ENCODE measurements at regions not wholly inside any gene's neighbourhood (a gene's known extent, or its start where the extent isn't known, plus 50 kb on each side); places are given as distances from the start of the nearest gene placed in this dataset.

DNA sequence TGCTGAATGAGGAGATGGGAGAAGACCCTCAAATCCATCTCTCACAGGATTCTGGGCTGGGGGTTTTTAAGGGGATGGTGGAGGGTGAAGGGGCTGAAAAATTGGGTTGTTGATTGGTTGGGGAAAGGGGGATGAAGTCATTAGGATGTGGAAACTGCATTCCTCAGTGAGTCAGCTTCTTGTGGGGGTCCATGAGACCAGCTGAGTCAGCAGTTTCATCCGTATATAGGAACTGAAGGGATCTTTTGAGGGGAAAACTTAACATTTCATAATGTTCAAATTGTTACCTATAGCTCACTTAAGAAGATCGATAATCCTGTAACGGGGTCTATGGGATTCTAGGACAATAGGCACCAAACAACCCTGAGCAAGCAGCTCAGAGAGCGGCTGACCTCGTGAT, 213.4 kb downstream of the CBLN1 start:
- no peak for DNase-seq

DNA sequence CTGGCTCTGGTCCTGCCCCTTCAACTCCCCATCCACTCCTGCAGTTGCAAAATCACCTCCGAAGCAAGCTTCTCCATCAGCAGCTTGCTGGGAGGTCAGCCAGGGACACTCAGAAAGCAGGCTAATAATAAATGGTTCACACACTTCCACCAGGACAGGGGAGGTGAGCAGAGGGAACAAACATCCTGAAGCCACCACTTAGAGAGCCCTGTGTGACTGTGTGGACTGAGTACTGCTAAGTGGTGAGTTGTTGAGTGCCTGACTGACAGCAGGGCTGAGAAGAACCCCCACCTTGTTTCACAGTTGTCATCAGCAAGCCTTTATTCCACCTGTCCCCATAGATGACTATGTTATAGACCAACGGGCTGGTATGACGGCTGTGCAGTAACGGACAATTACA, 213.9 kb downstream of the CBLN1 start:
- no peak for DNase-seq

- DNase-seq = no peak
Measured at GRCh38 chr16:49061137-49061714, 220.4 kb downstream of the CBLN1 start.

GRCh38 chr16:49060728-49061127, 220.9 kb downstream of the CBLN1 start:
- no peak for DNase-seq

- DNase-seq = no peak
Measured at GRCh38 chr16:49058382-49058781, 223.3 kb downstream of the CBLN1 start.

DNA sequence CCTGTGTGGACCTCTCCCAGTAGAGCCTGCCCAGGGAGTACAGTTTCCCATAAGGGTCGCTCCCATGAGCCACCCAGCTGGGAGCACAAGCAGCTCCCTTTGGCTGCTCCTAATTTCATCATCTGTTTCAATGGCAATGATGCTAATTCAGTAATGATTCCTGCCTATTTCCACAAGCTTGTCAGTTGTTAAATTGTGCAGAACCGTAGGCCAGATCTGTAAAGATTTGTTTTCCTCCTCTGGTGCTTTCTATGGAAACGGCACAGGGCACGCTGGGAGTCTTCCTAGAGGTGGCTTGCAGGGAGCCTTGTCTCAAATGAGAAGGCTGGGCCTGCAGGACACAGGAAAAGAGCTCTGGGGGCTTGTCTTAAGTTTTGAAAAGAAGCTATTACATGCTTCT, 223.7 kb downstream of the CBLN1 start:
- DNase-seq = no peak

DNA sequence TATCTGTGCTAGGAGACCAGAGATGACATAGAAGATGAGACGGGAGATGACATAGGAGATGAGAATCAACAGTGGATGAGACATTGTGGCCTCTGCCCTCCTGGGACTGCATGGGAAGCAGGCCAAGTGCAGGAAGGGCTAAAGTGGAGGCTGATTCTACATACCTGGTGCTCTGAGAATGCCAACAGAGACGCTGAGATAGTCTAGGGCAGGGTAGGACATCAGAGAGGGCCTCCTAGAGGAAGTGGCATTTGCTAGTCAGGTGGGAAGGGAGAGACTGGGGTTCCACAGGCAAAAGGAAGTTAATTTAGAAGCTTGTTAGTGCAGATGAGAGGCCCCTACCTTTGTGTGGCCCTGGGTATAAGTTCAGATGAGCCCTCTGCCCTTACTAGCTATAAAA, 224.2 kb downstream of the CBLN1 start:
- DNase-seq = no peak

GRCh38 chr16:49056546-49056945, 225.1 kb downstream of the CBLN1 start:
- DNase-seq = no peak

DNA sequence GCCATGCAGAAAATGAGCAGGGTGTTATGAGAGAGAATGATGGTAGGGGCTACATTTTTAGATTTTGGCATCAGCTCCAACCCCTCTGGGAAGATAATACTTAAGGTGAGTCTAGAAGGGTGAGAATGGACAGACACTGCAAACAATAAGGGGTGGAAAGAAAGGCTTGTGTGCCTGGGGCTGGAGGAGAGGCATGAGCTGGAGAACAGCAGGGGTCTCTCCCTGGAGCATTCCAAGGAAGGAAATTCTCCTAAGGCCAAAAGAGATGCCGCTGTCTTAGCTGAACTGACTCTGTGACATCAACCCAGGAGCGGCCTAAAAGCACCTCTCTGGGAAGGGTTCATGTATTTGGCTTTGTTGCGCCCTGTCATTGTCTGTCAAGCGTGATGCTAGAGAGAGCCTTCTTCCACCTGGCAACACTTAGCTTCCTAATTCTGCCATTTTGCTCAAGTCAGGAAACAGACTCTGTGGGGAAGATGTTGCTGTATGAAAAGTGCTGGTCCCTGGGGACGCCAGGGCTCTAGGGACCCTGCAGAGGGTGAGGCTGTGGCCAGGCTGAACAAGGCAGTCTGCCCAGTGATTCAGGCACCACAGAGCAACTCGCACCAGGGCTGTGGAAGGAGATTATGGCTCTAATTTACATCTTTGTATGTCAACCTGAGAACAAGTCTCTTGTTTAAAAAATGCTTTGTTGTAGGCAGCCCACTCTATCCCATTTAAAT, 225.7 kb downstream of the CBLN1 start:
- DNase-seq = no peak

- no peak for DNase-seq
Measured at GRCh38 chr16:49055291-49055690, 226.3 kb downstream of the CBLN1 start.

DNA sequence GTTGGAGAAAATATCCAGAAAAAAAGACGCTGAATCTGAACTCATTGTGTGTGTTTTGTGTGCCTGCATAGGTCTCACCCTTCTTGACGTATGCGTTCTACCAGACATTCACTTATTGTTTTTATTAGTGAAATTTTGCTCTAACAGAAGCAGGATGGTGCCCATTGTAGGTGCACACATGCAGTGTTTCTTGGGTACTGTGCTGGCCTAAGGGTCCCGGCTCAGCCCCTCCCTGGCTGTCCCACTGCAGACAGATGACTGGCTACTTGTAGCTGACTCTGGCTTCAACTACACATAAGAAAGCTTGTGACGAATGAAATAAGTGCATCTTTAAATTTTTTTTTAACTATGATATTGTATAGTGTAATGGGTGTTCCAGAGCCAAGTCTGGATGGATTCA, 227.0 kb downstream of the CBLN1 start:
- DNase-seq = no peak

- DNase-seq = no peak
Measured at GRCh38 chr16:49052846-49053245, 228.8 kb downstream of the CBLN1 start.

DNA sequence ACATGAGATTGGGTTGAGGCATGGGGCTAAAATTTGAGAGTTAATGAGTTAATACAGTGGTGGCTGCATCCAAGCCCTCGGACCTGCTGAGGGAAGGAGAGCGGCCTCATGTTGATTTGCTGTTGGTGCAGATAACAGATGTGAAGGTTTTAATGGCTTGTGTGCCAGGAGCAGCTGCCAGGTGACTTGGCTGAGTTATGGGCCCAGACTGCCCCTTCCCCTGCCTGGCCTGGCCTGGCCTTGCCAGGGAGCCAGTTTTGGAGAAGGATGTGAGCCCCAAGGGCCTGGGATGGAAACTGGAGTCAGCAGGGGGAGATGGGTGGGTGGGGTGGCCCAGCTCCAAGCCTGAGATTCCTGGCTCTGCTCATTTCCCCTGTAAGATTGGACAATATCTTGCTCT, 230.1 kb downstream of the CBLN1 start:
- no peak for DNase-seq

DNA sequence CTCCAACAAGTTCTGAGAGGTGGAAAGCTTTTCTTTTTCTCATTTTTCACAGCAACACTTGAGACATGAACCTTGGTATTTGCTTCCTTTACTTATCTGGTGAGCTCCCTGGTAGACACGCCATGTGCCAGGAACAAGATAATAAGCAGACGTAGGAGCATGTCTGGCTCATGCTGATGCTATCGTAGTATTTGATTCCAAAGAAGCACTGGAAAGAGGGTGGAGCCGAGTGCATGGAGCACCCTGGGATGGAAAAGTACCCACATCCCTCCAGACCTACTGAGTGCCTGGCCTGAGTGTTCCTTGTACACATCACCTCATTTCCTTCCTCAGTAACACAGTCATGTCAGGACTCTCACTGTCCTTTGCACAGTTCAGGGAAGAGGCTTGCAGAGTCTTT, 231.0 kb downstream of the CBLN1 start:
- no peak for DNase-seq

GRCh38 chr16:49049644-49050043, 232.0 kb downstream of the CBLN1 start:
- no peak for DNase-seq

- no peak for DNase-seq
Measured at GRCh38 chr16:49049191-49049590, 232.4 kb downstream of the CBLN1 start.

DNA sequence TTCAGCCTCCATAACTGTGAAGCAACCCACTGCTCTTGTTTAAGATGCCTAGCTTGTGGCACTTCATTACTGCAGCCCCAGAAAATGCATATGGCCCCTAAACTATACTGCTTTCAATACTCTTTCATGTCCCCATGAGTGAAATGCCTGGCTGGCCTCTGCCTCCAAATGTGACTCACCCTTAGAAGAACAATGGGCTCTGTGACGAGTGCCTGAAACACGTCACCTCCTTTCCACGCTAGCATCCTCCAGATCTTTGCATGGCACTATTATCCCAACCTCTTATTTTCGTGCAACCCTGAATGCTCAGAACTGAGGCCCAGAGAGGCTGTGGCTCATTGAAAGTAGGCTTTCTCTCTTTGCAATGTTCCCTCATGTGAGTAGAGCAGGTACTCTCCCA, 233.1 kb downstream of the CBLN1 start:
- DNase-seq = no peak

GRCh38 chr16:49036126-49036525, 245.5 kb downstream of the CBLN1 start:
- no peak for DNase-seq

DNA sequence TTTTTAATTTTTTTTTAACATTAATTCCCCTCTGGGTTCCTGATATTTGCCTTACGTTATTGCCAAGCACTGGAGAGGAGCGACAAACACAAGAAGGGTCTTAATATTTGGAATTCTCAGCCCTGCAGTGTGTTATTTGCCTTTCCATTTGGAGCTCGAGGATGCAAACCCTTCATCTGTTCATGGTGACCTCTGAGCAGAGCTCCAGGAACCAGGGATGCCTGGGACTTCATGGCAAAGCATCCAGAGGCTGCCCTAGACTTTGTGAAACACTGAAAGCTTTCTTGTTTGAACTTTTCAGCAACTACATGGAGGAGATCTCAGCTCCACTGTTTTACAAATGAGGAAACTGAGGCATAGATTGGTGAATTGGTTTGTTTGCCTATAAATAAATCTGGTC, 254.2 kb downstream of the CBLN1 start:
- DNase-seq = no peak

- DNase-seq = no peak
Measured at GRCh38 chr16:49026566-49027181, 255.0 kb downstream of the CBLN1 start.

- DNase-seq = no peak
Measured at GRCh38 chr16:49024896-49025295, 256.7 kb downstream of the CBLN1 start.

DNA sequence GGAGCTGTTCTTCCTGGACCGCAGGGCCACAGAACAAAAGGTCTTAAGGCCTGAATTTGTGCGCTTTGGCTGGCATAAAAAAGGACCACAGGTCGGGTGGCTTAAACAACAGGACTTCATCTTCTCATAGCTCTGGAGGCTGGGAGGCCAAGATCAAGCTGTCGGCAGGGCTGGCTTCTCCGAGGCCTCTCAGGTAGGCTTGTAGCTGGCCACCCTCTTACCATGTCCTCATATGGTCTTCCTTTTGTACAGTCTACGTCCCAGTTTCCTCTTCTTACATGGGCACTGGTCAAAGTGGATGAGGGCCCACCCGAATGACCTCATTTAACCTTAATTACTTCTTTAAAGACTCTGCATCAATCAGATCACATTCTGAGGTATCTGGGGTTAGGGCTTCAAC, 257.6 kb downstream of the CBLN1 start:
- DNase-seq = no peak

GRCh38 chr16:49023050-49023449, 258.6 kb downstream of the CBLN1 start:
- no peak for DNase-seq

- DNase-seq = no peak
Measured at GRCh38 chr16:49022351-49022963, 259.2 kb downstream of the CBLN1 start.

Measured in suppressor macrophage treated with lipopolysaccharide for 1 hour (primary cell).